Gastroesophageal sphincter (tissue), 3 donors: ENCODE measurements at regions not wholly inside any gene's neighbourhood (a gene's known extent, or its start where the extent isn't known, plus 50 kb on each side); places are given as distances from the start of the nearest gene placed in this dataset.

Experiments used
- CTCF ChIP-seq, 4 experiments: fragments of 200-600 bp in 2 of 4; fragments of 450-650 bp in 2 of 4; sonication (generic) in 1 of 4; IDR thresholded peaks; one replicate each; pipeline ENCODE4 v1.5.1; 2017 to 2019; ENCODE audit warnings: antibody characterized with exemption in 4 of 4, mild to moderate bottlenecking in 2 of 4, moderate library complexity in 2 of 4
- POLR2AphosphoS5 ChIP-seq: sonication (generic); formaldehyde crosslinking; IDR thresholded peaks from one replicate; pipeline ENCODE4 v1.6.1; 2017; ENCODE audit warnings: antibody characterized with exemption

GRCh38 chr11:64501500-64502427, 54.0 kb upstream of the SLC22A11 start:
- TF ChIP-seq CTCF (IDR thresholded peaks at IDR 0.05) (no peak), POLR2AphosphoS5 (no peak)
